ENCODE measurements at regions not wholly inside any gene's neighbourhood (a gene's known extent, or its start where the extent isn't known, plus 50 kb on each side); places are given as distances from the start of the nearest gene placed in this dataset.

GRCh38 chr5:60183881-60184280, 290.4 kb upstream of the PDE4D start:
- no peak overlapping the region for H3K4me3 ChIP-seq
- ChIA-PET CTCF (no interaction called here), RAD21 (ENCODE audit: unreplicated experiment) (no interaction called here), POLR2A (no interaction called here), SMC1A (ENCODE audit: uncharacterized antibody, unreplicated experiment) (no interaction called here)
- no peaks in the 10 kb centered on the region for H3K79me2 ChIP-seq (ENCODE audit: control insufficient read depth, insufficient read depth, low read length)
- no TSS peak for BruUV-seq (replicated peaks)
- no peaks in the 10 kb centered on the region for H3K4me1 ChIP-seq (ENCODE audit: control insufficient read depth, insufficient read depth, low read length)
- FAIRE-seq (no peak), ATAC-seq (peak; percentile 58), DNase-seq (ENCODE audit: low read depth, low spot score) (peak; percentile 9)
- no peak overlapping the region for H2AFZ ChIP-seq (ENCODE audit: control insufficient read depth, low read depth, low read length)
- intact Hi-C loops (cut with micrococcal nuclease; ENCODE audit: unreplicated experiment) (no loop called here), in situ Hi-C loops (cut with MboI) (no loop called here)
- H3K9me3 ChIP-seq (replicated peaks; ENCODE audit: control insufficient read depth, insufficient read depth, low read length) = no peaks in the 10 kb centered on the region
- WGBS (ENCODE audit: insufficient coverage, insufficient replicate concordance, low lambda C conversion rate, missing lambda C conversion rate) = 50% methylated on average over 1 of the region's 1 CpG
- H3K4me2 ChIP-seq (ENCODE audit: control insufficient read depth, insufficient read depth) = no peak overlapping the region
- H4K20me1 ChIP-seq (ENCODE audit: control insufficient read depth, insufficient read depth) = no peaks in the 10 kb centered on the region
- no peaks in the 10 kb centered on the region for H3K36me3 ChIP-seq (ENCODE audit: control insufficient read depth in 2 of 2, insufficient read depth in 2 of 2, low read length in 1 of 2)
- H3K9ac ChIP-seq (ENCODE audit: control insufficient read depth, insufficient read depth, low read length) = no peak overlapping the region
- H3K27ac ChIP-seq (ENCODE audit: control insufficient read depth, insufficient read depth) = no peak overlapping the region
- no peaks in the 10 kb centered on the region for H3K27me3 ChIP-seq (replicated peaks in 1 of 2; ENCODE audit: control insufficient read depth in 2 of 2, insufficient read depth in 2 of 2, low read length in 1 of 2)
- TF ChIP-seq EP300 (IDR thresholded peaks at IDR 0.05; ENCODE audit: borderline replicate concordance in 1 of 2, control insufficient read depth in 1 of 2, low read depth in 2 of 2, low read length in 2 of 2) (peak in 1 of 2 experiments; percentile 12; a peak in 1 of 4 replicates), ELK1 (IDR thresholded peaks at IDR 0.05; ENCODE audit: low read depth, low read length) (no peak), SMAD1 (IDR thresholded peaks at IDR 0.05; ENCODE audit: low read depth, partially characterized antibody) (no peak), SPI1 (IDR thresholded peaks at IDR 0.05; ENCODE audit: borderline replicate concordance, insufficient read depth, low read depth, low read length) (peak; percentile 76; the same call in 1 of the 2 replicates), BMI1 (IDR thresholded peaks at IDR 0.05; ENCODE audit: borderline replicate concordance) (no peak), REST (IDR thresholded peaks at IDR 0.05; ENCODE audit: low read depth, low read length) (no peak), IRF5 (IDR thresholded peaks at IDR 0.05; ENCODE audit: borderline replicate concordance) (no peak), RFX5 (IDR thresholded peaks at IDR 0.05; ENCODE audit: low read depth, low read length) (no peak), DPF2 (IDR thresholded peaks at IDR 0.05) (no peak), MTA2 (IDR thresholded peaks at IDR 0.05; ENCODE audit: low read depth) (peak; percentile 72), ZBTB11 (CRISPR knock-in tag; IDR thresholded peaks at IDR 0.05) (no peak), POLR2A (IDR thresholded peaks at IDR 0.05; ENCODE audit: low read depth, low read length) (no peak), E4F1 (IDR thresholded peaks at IDR 0.05; ENCODE audit: borderline replicate concordance, partially characterized antibody) (no peak)
